CD4-positive, alpha-beta T cell treated with Interleukin-15 for 1 hour (primary cell): ENCODE measurements at regions not wholly inside any gene's neighbourhood (a gene's known extent, or its start where the extent isn't known, plus 50 kb on each side); places are given as distances from the start of the nearest gene placed in this dataset.

Experiments used
- DNase-seq: peaks from one replicate; pipeline ENCODE4 v3.0.0-alpha.2; 2020

GRCh38 chr5:92599217-92599810 is 981.7 kb downstream of the NR2F1-AS1 start:
- peak; percentile 13 for DNase-seq

- no peak for DNase-seq
These were observed 987.0 kb downstream of the NR2F1-AS1 start for GRCh38 chr5:92594031-92594430.

- no peak for DNase-seq
These were observed 992.1 kb downstream of the NR2F1-AS1 start for GRCh38 chr5:92588876-92589275.

- DNase-seq = no peak
These were observed 999.3 kb downstream of the NR2F1-AS1 start for GRCh38 chr5:92581690-92582089.

- DNase-seq = no peak
These were observed 999.8 kb downstream of the NR2F1-AS1 start for GRCh38 chr5:92581249-92581648.

- DNase-seq = no peak
These were observed 1000.2 kb downstream of the NR2F1-AS1 start for GRCh38 chr5:92580814-92581213.

- DNase-seq = no peak
These were observed 1007.0 kb downstream of the NR2F1-AS1 start for GRCh38 chr5:92574023-92574422.

GRCh38 chr5:92568522-92568921 is 1012.5 kb downstream of the NR2F1-AS1 start:
- DNase-seq = no peak

- no peak for DNase-seq
These were observed 1013.1 kb downstream of the NR2F1-AS1 start for GRCh38 chr5:92567831-92568450.

GRCh38 chr5:92566113-92566786 is 1014.8 kb downstream of the NR2F1-AS1 start:
- DNase-seq = no peak

GRCh38 chr5:92565673-92566072 is 1015.3 kb downstream of the NR2F1-AS1 start:
- no peak for DNase-seq

GRCh38 chr5:92562065-92562464 is 1019.0 kb downstream of the NR2F1-AS1 start:
- no peak for DNase-seq

- DNase-seq = no peak
These were observed 1019.5 kb downstream of the NR2F1-AS1 start for GRCh38 chr5:92561411-92561959.

GRCh38 chr5:92560698-92561401 is 1020.2 kb downstream of the NR2F1-AS1 start:
- DNase-seq = no peak

- DNase-seq = no peak
These were observed 1021.2 kb downstream of the NR2F1-AS1 start for GRCh38 chr5:92559781-92560180.

- no peak for DNase-seq
These were observed 1021.7 kb downstream of the NR2F1-AS1 start for GRCh38 chr5:92559331-92559730.

- DNase-seq = no peak
These were observed 1024.3 kb downstream of the NR2F1-AS1 start for GRCh38 chr5:92556747-92557146.

- no peak for DNase-seq
These were observed 1026.5 kb downstream of the NR2F1-AS1 start for GRCh38 chr5:92554447-92555085.

GRCh38 chr5:92553326-92553725 is 1027.7 kb downstream of the NR2F1-AS1 start:
- no peak for DNase-seq

GRCh38 chr5:92552206-92553160 is 1028.5 kb downstream of the NR2F1-AS1 start:
- DNase-seq = no peak

GRCh38 chr5:92548346-92548745 is 1032.7 kb downstream of the NR2F1-AS1 start:
- DNase-seq = no peak

GRCh38 chr5:92544596-92544995 is 1036.4 kb downstream of the NR2F1-AS1 start:
- no peak for DNase-seq
